Ishikawa (cell line): ENCODE measurements at regions not wholly inside any gene's neighbourhood (a gene's known extent, or its start where the extent isn't known, plus 50 kb on each side); places are given as distances from the start of the nearest gene placed in this dataset.

ENCODE experiments used
- CEBPB ChIP-seq: IDR thresholded peaks from 2 replicates; pipeline ENCODE4 v1.6.1; 2012
- CREB1 ChIP-seq: IDR thresholded peaks from 2 replicates; pipeline ENCODE4 v1.6.1; 2012; ENCODE audit warnings: low read depth
- FOXM1 ChIP-seq: IDR thresholded peaks from 2 replicates; pipeline ENCODE4 v1.6.1; 2012; ENCODE audit warnings: low read depth, borderline replicate concordance
- NFIC ChIP-seq: IDR thresholded peaks from 2 replicates; pipeline ENCODE4 v1.6.1; 2012
- RAD21 ChIP-seq: IDR thresholded peaks from 2 replicates; pipeline ENCODE4 v1.6.1; 2012; ENCODE audit warnings: low read depth
- TAF1 ChIP-seq: IDR thresholded peaks from 2 replicates; pipeline ENCODE4 v1.6.1; 2012; ENCODE audit warnings: low read depth, mild to moderate bottlenecking
- TEAD4 ChIP-seq: IDR thresholded peaks from 2 replicates; pipeline ENCODE4 v1.6.1; 2012
- YY1 ChIP-seq: IDR thresholded peaks from 2 replicates; pipeline ENCODE4 v1.6.1; 2012; ENCODE audit warnings: low read depth
- TF ChIP-seq, protein P1 (sequence below): IDR thresholded peaks from 2 replicates; pipeline ENCODE4 v1.6.1; 2012

DNA sequence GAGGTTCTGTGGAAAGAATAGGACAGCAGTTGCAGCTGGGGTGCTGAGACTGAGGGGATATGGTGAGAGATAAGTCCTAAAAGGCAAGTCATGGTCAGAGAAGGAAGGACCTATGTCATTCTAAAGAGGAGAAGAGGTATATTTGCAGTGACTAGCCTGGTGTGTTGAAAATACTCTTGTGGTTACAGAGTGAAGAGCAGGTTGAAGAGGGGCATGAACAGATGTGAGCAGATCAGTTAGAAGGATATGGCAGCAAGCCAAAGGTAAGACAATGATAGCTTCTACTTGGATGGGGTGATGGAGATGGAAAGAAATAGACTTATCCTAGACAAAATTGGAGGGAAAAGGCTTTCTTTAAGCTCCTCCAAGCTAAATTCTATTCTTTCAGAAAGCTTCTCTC lies 469.8 kb upstream of the CPEB2 start:
- TF ChIP-seq RAD21 (no peak), YY1 (no peak), NFIC (no peak), CREB1 (no peak), CEBPB (no peak), TEAD4 (no peak), TAF1 (no peak), FOXM1 (no peak)
- TF ChIP-seq, protein P1, sequence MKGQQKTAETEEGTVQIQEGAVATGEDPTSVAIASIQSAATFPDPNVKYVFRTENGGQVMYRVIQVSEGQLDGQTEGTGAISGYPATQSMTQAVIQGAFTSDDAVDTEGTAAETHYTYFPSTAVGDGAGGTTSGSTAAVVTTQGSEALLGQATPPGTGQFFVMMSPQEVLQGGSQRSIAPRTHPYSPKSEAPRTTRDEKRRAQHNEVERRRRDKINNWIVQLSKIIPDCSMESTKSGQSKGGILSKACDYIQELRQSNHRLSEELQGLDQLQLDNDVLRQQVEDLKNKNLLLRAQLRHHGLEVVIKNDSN: no peak
